ENCODE measurements at regions not wholly inside any gene's neighbourhood (a gene's known extent, or its start where the extent isn't known, plus 50 kb on each side); places are given as distances from the start of the nearest gene placed in this dataset.

DNA sequence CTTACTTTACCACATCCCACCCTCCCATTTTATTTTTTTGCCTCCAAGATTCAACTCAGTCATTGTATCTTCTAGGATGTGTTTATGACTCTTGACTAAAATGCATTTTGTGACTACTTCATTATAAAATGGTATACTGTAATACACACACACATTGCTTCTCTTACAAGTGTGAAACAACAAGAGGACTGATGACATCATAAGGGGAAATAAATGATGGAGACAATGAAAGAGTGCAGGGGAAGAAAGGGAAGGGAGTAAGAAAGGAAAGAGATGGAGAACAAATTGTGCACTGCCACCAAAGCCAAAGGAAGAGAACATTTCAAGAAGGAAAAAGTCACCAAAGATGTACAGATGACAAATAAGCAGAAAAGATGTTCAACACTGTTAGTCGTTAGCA, 102.6 kb downstream of the CD164 start:
- Histone ChIP-seq H3K4me3 (replicated peaks in 1 of 3; ENCODE audit: insufficient read depth in 1 of 3, low read depth in 1 of 3, low read length in 3 of 3) (no peak overlapping the region), H3K27ac (ENCODE audit: insufficient read depth, low read depth, low read length) (no peak overlapping the region), H3K36me3 (ENCODE audit: control insufficient read depth in 2 of 2, extremely low read depth in 1 of 2, insufficient read depth in 2 of 2, low read length in 2 of 2) (no peaks in the 10 kb centered on the region), H3K9me1 (replicated peaks; ENCODE audit: control insufficient read depth, extremely low read depth, insufficient read depth, low read length) (no peaks in the 10 kb centered on the region), H3K9ac (replicated peaks; ENCODE audit: extremely low read depth, insufficient read depth, low read length) (no peak overlapping the region), H4K20me1 (replicated peaks; ENCODE audit: control insufficient read depth, extremely low read depth, insufficient read depth, low read length) (no peaks in the 10 kb centered on the region), H3K4me1 (ENCODE audit: control insufficient read depth, extremely low read depth, insufficient read depth, low read length) (no peaks in the 10 kb centered on the region), H3K27me3 (ENCODE audit: control insufficient read depth in 2 of 2, insufficient read depth in 2 of 2, low read length in 2 of 2) (peaks cover 2 to 12% of the 10 kb centered on the region in 2 experiments), H3K4me2 (ENCODE audit: insufficient read depth, low read length) (no peak overlapping the region), H3K79me2 (ENCODE audit: control insufficient read depth, insufficient read depth, low read length) (no peaks in the 10 kb centered on the region), H3K9me3 (replicated peaks; ENCODE audit: control insufficient read depth, insufficient read depth, low read length) (no peaks in the 10 kb centered on the region), H2AFZ (ENCODE audit: low read depth, low read length) (no peak overlapping the region)
- BruUV-seq (replicated peaks): no TSS peak
- ChIA-PET POLR2A (no interaction called here), CTCF (no interaction called here)
- dilution Hi-C loops (cut with MboI; ENCODE audit: extremely low pct_ligation_motif_present, low sequenced_read_pairs) (no loop called here), intact Hi-C loops (cut with micrococcal nuclease) (no loop called here)
- no peak for DNase-seq (ENCODE audit: low read depth, low spot score)
- no peak for FAIRE-seq
- no peak for TF ChIP-seq POLR2A (IDR thresholded peaks at IDR 0.05; ENCODE audit: low read depth, low read length)
- TF ChIP-seq MYC (IDR thresholded peaks at IDR 0.05; ENCODE audit: low read depth, low read length): no peak
- TF ChIP-seq EZH2 (IDR thresholded peaks at IDR 0.05; ENCODE audit: borderline replicate concordance, low read depth, low read length, severe bottlenecking): no peak
- TF ChIP-seq POLR2AphosphoS5 (IDR thresholded peaks at IDR 0.05; ENCODE audit: insufficient read depth, low read depth, low read length): no peak

DNA sequence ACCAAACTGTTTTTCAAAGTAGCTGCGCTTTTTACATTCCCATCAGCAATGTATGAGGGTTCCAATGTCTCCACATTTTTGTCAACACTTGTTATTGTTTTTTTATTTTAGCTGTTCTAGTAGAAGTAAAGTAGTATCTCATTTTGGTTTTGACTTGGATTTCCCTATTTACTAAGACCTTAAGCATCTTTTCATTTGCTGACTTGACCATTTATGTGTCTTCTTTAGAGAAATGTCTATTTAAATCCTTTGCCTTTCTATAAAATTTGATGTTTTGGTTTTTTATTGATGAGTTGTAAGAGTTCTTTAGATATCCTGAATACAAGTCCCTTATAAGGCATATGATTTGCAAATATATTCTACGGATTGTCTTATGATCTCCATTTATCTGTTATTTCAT, 110.6 kb downstream of the CD164 start:
- Histone ChIP-seq H3K9me1 (replicated peaks; ENCODE audit: control insufficient read depth, extremely low read depth, insufficient read depth, low read length) (no peaks in the 10 kb centered on the region), H3K4me3 (replicated peaks in 1 of 3; ENCODE audit: insufficient read depth in 1 of 3, low read depth in 1 of 3, low read length in 3 of 3) (no peak overlapping the region), H3K27ac (ENCODE audit: insufficient read depth, low read depth, low read length) (no peak overlapping the region), H3K36me3 (ENCODE audit: control insufficient read depth in 2 of 2, extremely low read depth in 1 of 2, insufficient read depth in 2 of 2, low read length in 2 of 2) (no peaks in the 10 kb centered on the region), H3K27me3 (ENCODE audit: control insufficient read depth in 2 of 2, insufficient read depth in 2 of 2, low read length in 2 of 2) (peaks cover 0 to 3% of the 10 kb centered on the region in 2 experiments), H2AFZ (ENCODE audit: low read depth, low read length) (no peak overlapping the region), H4K20me1 (replicated peaks; ENCODE audit: control insufficient read depth, extremely low read depth, insufficient read depth, low read length) (no peaks in the 10 kb centered on the region), H3K79me2 (ENCODE audit: control insufficient read depth, insufficient read depth, low read length) (no peaks in the 10 kb centered on the region), H3K4me1 (ENCODE audit: control insufficient read depth, extremely low read depth, insufficient read depth, low read length) (no peaks in the 10 kb centered on the region), H3K9me3 (replicated peaks; ENCODE audit: control insufficient read depth, insufficient read depth, low read length) (no peaks in the 10 kb centered on the region), H3K4me2 (ENCODE audit: insufficient read depth, low read length) (no peak overlapping the region), H3K9ac (replicated peaks; ENCODE audit: extremely low read depth, insufficient read depth, low read length) (no peak overlapping the region)
- no TSS peak for BruUV-seq (replicated peaks)
- no peak for FAIRE-seq
- POLR2A ChIA-PET: no interaction called here
- no peak for TF ChIP-seq POLR2AphosphoS5 (IDR thresholded peaks at IDR 0.05; ENCODE audit: insufficient read depth, low read depth, low read length)
- TF ChIP-seq, protein P1, sequence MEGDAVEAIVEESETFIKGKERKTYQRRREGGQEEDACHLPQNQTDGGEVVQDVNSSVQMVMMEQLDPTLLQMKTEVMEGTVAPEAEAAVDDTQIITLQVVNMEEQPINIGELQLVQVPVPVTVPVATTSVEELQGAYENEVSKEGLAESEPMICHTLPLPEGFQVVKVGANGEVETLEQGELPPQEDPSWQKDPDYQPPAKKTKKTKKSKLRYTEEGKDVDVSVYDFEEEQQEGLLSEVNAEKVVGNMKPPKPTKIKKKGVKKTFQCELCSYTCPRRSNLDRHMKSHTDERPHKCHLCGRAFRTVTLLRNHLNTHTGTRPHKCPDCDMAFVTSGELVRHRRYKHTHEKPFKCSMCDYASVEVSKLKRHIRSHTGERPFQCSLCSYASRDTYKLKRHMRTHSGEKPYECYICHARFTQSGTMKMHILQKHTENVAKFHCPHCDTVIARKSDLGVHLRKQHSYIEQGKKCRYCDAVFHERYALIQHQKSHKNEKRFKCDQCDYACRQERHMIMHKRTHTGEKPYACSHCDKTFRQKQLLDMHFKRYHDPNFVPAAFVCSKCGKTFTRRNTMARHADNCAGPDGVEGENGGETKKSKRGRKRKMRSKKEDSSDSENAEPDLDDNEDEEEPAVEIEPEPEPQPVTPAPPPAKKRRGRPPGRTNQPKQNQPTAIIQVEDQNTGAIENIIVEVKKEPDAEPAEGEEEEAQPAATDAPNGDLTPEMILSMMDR (IDR thresholded peaks at IDR 0.05; ENCODE audit: extremely low read depth in 1 of 2, insufficient read depth in 1 of 2, low read depth in 1 of 2, low read length in 2 of 2): no peak
- no peak for TF ChIP-seq JUN (IDR thresholded peaks at IDR 0.05; ENCODE audit: borderline replicate concordance, insufficient read depth, insufficient read length, low read depth)
- no peak for TF ChIP-seq POLR2A (IDR thresholded peaks at IDR 0.05; ENCODE audit: low read depth, low read length)
- no peak for TF ChIP-seq FOS (IDR thresholded peaks at IDR 0.05; ENCODE audit: borderline replicate concordance, insufficient read depth, low read length)
- TF ChIP-seq MYC (IDR thresholded peaks at IDR 0.05; ENCODE audit: low read depth, low read length): no peak
- no peak for TF ChIP-seq EZH2 (IDR thresholded peaks at IDR 0.05; ENCODE audit: borderline replicate concordance, low read depth, low read length, severe bottlenecking)
- no peak for TF ChIP-seq GATA2 (IDR thresholded peaks at IDR 0.05; ENCODE audit: insufficient read depth, insufficient read length, low read depth, low read length)
- TF ChIP-seq, protein P2, sequence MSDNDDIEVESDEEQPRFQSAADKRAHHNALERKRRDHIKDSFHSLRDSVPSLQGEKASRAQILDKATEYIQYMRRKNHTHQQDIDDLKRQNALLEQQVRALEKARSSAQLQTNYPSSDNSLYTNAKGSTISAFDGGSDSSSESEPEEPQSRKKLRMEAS (IDR thresholded peaks at IDR 0.05; ENCODE audit: insufficient read depth, insufficient read length): no peak
- no peak for DNase-seq (ENCODE audit: low read depth, low spot score)
- CTCF ChIA-PET: no interaction called here
- dilution Hi-C loops (cut with MboI; ENCODE audit: extremely low pct_ligation_motif_present, low sequenced_read_pairs): no loop called here
- intact Hi-C loops (cut with micrococcal nuclease): no loop called here
